Brain microvascular endothelial cell (primary cell): ENCODE measurements at regions not wholly inside any gene's neighbourhood (a gene's known extent, or its start where the extent isn't known, plus 50 kb on each side); places are given as distances from the start of the nearest gene placed in this dataset.
A peak's percentile ranks its signal among the peaks of the same experiment; 100 is the strongest.

Experiments
- DNase-seq: peaks from one replicate; pipeline ENCODE4 v3.0.0-alpha.2; 2020
- H3K27ac ChIP-seq: fragments of 250-450 bp; sonication (Bioruptor Pico); 2 replicates; pipeline ENCODE4 v1.5.1; 2020; ENCODE audit warnings: mild to moderate bottlenecking, moderate library complexity
- H3K27me3 ChIP-seq: fragments of 250-450 bp; sonication (Bioruptor Pico); replicated peaks from 2 replicates; pipeline ENCODE4 v1.5.1; 2020; ENCODE audit warnings: mild to moderate bottlenecking
- H3K36me3 ChIP-seq: fragments of 250-450 bp; sonication (Bioruptor Pico); replicated peaks from 2 replicates; pipeline ENCODE4 v1.5.1; 2020; ENCODE audit warnings: mild to moderate bottlenecking
- H3K4me3 ChIP-seq: 2 replicates; pipeline ENCODE4 v1.5.1; 2011; ENCODE audit warnings: low read depth, mild to moderate bottlenecking, control low read depth, low read length, moderate library complexity
- in situ Hi-C: cut with HindIII; loops from 2 replicates; pipeline ENCODE4 v1.10.0; 2017; ENCODE audit warnings: low sequenced_read_pairs, low pct_ligation_motif_present
- TF ChIP-seq, protein P1 (sequence below): IDR thresholded peaks from 2 replicates; pipeline ENCODE4 v1.5.1; 2011; ENCODE audit warnings: low read depth, mild to moderate bottlenecking, moderate library complexity, low read length, control low read depth, inconsistent platforms; ENCODE audit errors: missing control alignments

DNA sequence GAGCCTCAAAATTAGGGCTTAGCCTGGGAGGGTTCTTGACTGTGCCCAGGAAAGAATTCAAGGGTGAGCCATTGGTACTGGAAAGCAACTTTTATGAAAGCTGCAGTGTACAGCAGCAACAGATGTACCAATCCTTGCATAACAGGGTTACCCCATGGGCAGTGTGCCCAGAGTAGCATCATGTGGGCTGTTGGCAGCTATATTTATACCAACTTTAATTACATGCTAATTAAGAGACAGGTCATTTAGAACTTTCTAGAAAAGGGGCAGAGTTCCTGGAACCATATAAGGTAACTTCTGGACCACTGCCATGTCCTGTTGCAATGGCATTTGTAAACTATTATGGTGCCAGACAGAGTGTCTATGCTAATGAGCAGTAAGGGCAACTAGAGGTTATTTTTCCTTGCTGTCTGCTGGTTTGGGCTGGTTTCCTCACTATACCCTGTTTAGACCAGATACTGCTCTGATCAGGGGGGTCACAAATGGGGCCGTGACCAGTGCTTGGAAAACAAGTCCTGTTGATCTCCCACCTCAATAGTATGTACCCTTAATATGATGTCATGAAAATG, 1120.5 kb upstream of the RAG2 start:
- DNase-seq: no peak
- Histone ChIP-seq H3K36me3 (no peaks in the 10 kb centered on the region), H3K27ac (no peak overlapping the region), H3K4me3 (no peak overlapping the region), H3K27me3 (no peaks in the 10 kb centered on the region)
- TF ChIP-seq, protein P1, sequence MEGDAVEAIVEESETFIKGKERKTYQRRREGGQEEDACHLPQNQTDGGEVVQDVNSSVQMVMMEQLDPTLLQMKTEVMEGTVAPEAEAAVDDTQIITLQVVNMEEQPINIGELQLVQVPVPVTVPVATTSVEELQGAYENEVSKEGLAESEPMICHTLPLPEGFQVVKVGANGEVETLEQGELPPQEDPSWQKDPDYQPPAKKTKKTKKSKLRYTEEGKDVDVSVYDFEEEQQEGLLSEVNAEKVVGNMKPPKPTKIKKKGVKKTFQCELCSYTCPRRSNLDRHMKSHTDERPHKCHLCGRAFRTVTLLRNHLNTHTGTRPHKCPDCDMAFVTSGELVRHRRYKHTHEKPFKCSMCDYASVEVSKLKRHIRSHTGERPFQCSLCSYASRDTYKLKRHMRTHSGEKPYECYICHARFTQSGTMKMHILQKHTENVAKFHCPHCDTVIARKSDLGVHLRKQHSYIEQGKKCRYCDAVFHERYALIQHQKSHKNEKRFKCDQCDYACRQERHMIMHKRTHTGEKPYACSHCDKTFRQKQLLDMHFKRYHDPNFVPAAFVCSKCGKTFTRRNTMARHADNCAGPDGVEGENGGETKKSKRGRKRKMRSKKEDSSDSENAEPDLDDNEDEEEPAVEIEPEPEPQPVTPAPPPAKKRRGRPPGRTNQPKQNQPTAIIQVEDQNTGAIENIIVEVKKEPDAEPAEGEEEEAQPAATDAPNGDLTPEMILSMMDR: no peak
- in situ Hi-C loops: no loop called here

DNA sequence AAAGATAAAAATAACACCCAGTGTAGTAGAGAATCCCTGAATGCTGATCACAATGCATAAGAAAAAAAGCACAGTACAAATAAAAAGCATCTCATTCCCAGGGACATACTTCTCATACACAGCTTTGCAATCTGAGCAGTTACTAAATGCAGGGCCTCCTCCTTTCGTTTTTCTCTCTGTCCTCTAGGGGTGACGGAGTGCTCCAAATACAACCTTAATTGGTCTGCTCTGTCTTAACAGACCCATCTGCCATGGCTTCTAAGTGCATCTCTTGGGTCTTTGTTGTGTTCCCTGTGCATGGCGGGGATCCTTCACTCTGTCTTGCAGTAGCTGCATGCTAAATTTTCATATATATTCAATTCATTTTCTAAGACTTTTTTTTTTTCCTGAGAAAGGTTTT, 1114.2 kb upstream of the RAG2 start:
- no peaks in the 10 kb centered on the region for H3K36me3 ChIP-seq
- H3K4me3 ChIP-seq: no peak overlapping the region
- H3K27me3 ChIP-seq: no peaks in the 10 kb centered on the region
- TF ChIP-seq, protein P1: peak; percentile 56
- in situ Hi-C loops: no loop called here
- H3K27ac ChIP-seq: no peak overlapping the region
- DNase-seq: peak; percentile 10

DNA sequence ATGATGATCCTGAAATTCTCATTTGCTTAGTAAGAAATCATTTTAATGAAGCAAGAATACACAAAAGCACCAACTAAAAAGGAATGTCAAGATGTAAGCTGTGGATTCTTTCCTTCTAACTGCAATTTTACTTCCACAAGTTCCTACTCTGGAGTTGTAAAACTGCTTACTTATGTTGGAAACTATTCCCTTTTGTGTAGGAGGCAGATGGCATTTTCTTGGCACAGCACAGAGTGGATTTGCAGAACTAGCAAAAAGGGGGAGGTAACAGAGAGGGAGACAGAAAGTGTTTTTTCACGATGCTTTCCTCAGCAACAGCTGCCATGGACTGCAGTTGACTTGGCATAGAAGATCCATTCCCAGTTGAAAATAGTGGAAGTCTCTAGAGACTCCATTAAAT, 1112.0 kb upstream of the RAG2 start:
- no peak for DNase-seq
- no peaks in the 10 kb centered on the region for H3K27me3 ChIP-seq

DNA sequence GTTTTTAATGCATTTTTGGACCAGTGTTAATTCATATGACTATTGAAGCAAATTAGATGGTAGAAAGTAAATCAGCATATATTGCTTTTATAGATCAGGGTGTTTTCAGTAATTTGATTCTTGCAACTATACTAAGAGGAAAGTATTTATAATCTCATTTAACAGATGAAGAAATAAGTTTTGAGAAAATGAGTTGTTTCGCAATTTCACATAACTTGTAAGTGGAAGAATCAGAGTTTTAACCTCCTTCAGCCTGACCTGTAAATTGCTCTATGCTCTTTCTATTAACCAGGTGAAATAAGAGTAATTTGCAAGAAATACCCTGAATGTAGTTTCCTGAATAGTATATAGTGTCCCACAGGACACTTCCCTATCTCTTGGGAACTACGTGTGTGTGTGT, 1106.8 kb upstream of the RAG2 start:
- no peak overlapping the region for H3K27ac ChIP-seq
- no peaks in the 10 kb centered on the region for H3K27me3 ChIP-seq
- H3K36me3 ChIP-seq: no peaks in the 10 kb centered on the region
- TF ChIP-seq, protein P1: no peak
- DNase-seq: no peak
- H3K4me3 ChIP-seq: no peak overlapping the region
- in situ Hi-C loops: no loop called here

More for the DNA sequence above, 1112.0 kb upstream of the RAG2 start:
- in situ Hi-C loops: no loop called here
- TF ChIP-seq, protein P1: no peak
- Histone ChIP-seq H3K4me3 (no peak overlapping the region), H3K27ac (no peak overlapping the region), H3K36me3 (no peaks in the 10 kb centered on the region)

DNA sequence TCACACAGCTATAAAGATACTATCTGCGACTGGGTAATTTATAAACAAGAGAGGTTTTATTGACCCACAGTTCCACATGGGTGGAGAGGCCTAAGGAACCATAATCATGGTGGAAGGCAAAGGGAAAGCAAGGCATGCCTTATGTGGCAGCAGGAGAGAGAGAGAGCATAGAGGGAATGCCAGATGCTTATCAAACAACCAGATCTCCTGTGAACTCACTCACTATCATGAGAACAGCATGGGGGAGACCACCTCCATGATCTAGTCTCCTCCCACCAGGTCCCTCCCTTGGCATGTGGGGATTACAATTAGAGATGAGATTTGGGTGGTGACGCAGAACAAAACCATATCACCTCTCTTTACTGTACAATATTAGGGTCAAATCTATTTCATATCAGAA, 1101.6 kb upstream of the RAG2 start:
- TF ChIP-seq, protein P1: no peak
- Histone ChIP-seq H3K27me3 (no peaks in the 10 kb centered on the region), H3K36me3 (no peaks in the 10 kb centered on the region), H3K27ac (no peak overlapping the region), H3K4me3 (no peak overlapping the region)
- DNase-seq: no peak
- in situ Hi-C loops: no loop called here

DNA sequence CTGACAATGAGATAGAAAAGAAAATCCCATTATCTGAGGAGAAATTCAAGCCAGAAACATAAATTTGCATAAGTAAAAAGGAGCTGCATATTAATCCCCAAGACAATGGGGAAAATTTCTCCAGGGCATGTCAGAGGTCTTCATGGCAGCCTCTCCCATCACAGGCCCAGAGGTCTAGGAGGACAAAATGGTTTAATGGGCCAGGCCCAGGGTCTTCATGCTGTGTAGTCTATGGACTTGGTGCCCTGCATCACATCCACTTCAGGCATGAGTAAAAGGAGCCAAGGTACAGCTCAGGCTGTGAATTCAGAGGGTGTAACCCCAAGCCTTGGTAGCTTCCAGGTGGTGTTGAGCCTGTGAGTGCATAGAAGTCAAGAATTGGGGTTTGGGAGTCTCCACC, 1097.2 kb upstream of the RAG2 start:
- Histone ChIP-seq H3K27ac (no peak overlapping the region), H3K4me3 (no peak overlapping the region), H3K27me3 (no peaks in the 10 kb centered on the region), H3K36me3 (no peaks in the 10 kb centered on the region)
- no peak for DNase-seq
- in situ Hi-C loops: no loop called here
- TF ChIP-seq, protein P1: no peak
